ENCODE measurements at regions not wholly inside any gene's neighbourhood (a gene's known extent, or its start where the extent isn't known, plus 50 kb on each side); places are given as distances from the start of the nearest gene placed in this dataset.

GRCh38 chr4:111869339-111869738, 275.9 kb upstream of the FAM241A start:
- TF ChIP-seq YY1 (IDR thresholded peaks at IDR 0.05; ENCODE audit: insufficient read depth, insufficient read length), result no peak
- no peak for TF ChIP-seq ZNF274 (IDR thresholded peaks at IDR 0.05; ENCODE audit: low read depth, low read length)
- no peak for TF ChIP-seq SUZ12 (IDR thresholded peaks at IDR 0.05; ENCODE audit: extremely low read depth, insufficient read depth, insufficient read length)

Data from NT2/D1 (cell line).